ENCODE measurements at regions not wholly inside any gene's neighbourhood (a gene's known extent, or its start where the extent isn't known, plus 50 kb on each side); places are given as distances from the start of the nearest gene placed in this dataset.

GRCh38 chr2:220961143-220961860, 610.8 kb downstream of the EPHA4 start:
- DNase-seq = no peak

DNA sequence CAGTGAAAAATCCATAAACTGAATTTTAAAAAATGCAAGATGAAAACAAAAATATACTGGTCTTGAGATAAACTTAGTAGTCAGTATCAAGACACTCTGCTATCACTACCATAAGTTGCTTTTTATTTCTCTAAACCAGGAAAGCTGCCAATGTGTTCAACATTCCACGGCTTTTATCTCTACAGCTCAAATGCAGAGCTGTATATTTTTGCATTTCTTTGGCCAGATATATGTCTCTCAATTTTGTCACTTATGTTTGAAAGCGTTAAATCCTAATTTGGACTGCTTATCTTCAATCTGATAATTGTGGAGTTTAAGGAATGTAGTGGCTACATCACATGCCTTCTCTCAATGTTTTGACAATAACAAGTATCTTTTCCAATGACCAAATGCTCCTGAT, 609.5 kb downstream of the EPHA4 start:
- no peak for DNase-seq

DNA sequence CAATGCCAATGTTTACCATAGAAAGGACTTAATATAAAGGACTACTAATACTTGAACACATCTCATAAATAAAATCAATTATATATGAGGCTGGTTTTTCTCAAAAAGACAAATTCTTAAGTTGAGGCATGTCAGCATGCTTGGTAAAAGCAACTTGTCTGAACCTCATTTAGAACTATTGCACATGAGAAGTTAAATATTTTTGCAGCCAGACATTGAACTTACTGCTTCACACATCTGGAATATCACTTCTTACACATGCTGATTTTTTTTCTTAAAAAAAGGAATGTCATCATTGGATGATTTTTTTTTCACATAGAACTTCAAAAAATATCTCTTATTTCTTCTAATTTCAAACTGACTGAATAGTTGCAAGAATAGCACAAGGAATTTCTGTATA, 609.0 kb downstream of the EPHA4 start:
- no peak for DNase-seq

GRCh38 chr2:220963930-220964329, 608.2 kb downstream of the EPHA4 start:
- DNase-seq = no peak

DNA sequence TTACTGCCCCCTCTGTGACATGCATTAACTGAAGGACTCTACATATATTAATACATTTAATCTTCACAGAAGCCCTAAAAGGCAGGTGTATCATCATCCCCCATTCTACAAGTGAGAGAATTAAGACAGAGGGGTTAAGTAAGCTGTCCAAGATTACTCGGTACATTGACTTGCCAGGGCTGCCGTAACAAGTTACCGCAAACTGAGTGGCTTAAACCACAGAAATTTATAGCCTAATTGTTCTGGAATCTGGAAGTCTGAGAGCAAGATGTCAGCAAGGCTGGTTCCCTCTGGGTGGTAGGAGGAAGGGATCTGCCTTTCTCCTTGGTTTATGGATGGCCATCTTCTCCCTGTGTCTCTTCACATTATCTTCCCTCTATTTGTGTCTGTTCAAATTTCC, 605.5 kb downstream of the EPHA4 start:
- DNase-seq = no peak

DNA sequence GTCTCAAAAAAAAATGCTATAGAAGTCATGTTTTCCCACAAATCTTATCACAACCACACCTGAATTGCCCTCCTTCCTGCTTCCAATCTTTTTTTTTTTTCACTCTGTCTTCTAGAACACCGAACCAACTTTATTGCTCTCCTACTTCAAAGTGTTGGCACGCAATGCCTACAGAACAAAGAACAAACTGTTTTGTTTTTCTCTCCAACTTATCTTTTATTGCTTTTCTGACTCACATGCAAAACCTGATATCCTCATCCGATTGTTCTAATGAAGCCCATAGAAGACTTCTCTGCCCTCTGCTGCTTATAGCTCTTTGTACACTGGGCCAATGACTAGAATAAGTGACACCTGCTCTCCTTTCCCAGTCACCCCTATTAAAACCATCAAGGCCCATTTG, 602.8 kb downstream of the EPHA4 start:
- DNase-seq = no peak

- no peak for DNase-seq
These were observed 591.0 kb downstream of the EPHA4 start for GRCh38 chr2:220980966-220981675.

- DNase-seq = no peak
These were observed 590.2 kb downstream of the EPHA4 start for GRCh38 chr2:220981926-220982325.

- no peak for DNase-seq
These were observed 586.5 kb downstream of the EPHA4 start for GRCh38 chr2:220985561-220985960.

DNA sequence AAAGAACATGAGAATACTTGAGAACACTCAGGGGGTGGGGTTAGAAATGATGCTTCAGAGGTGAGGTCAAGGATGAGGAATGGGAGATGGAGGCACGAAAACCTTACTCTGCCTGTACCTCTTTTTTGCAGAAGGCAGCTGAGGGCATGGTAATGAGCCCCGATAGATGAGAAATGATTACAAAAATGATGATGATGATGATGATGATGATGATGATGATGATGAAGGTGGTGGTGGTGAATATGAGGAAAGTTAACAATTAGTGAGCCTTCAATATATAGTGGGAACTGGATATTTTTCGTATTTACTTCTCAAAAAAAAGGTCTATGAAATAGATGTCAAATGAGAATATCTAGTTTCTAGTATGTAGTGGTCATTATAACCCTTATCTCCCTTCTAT, 584.3 kb downstream of the EPHA4 start:
- no peak for DNase-seq

DNA sequence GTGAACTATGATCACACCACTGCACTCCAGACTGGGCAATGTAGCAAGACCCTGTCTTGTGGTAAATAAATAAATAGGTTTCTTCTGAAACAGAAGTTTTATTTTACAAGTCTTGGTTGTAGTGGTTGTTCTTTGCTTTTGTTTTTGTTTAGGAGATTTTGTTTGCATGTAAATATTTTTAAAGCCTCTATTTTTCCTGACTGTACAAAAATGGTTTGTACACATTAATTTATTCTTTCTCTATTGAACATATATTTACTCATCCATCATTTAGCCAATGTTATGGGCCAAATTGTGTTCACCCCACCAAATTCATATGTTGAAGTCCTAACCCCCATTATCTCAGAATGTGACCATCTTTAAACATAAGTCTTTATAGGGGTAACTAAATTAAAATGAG, 580.1 kb downstream of the EPHA4 start:
- no peak for DNase-seq

DNA sequence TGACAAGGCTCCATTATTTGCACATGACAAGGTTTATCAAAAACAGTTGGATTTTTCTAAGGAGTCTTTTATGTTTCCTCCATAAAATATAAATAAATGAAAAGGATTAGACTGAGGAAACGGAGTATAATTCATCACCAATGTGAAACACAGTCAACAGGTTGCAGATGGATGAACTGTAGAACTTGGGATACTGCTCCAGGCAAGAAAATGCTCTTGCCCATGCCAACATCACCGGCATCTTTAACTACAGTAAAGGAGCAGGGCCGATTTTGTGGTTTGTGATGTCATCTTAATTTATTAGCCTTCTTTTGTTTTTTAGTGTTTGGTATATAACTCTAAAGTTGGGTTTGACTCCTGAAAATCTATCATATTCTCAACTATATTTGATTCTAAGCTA, 577.3 kb downstream of the EPHA4 start:
- no peak for DNase-seq

GRCh38 chr2:220995581-220995980, 576.5 kb downstream of the EPHA4 start:
- no peak for DNase-seq

- no peak for DNase-seq
These were observed 573.9 kb downstream of the EPHA4 start for GRCh38 chr2:220998156-220998555.

- DNase-seq = no peak
These were observed 572.7 kb downstream of the EPHA4 start for GRCh38 chr2:220999356-220999755.

DNA sequence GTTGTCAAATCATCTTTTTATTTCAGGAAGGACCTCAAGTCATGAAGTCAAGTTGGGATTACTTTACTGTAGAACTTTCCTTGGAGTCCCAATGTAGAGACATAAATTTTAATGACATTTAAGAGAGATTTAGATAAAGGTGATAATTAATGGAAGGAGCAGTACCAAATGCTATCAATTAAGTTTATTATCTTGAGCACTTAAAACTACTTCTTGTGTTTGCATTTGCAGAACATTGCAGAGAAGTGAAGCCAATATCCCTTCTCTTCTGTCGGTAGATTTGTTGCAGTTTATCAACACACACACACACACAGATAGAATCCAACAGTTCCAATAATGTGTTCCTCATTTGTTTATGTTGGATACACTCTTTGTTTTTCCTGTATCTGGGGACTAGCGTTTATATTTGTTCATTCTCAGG, 570.7 kb downstream of the EPHA4 start:
- no peak for DNase-seq

DNA sequence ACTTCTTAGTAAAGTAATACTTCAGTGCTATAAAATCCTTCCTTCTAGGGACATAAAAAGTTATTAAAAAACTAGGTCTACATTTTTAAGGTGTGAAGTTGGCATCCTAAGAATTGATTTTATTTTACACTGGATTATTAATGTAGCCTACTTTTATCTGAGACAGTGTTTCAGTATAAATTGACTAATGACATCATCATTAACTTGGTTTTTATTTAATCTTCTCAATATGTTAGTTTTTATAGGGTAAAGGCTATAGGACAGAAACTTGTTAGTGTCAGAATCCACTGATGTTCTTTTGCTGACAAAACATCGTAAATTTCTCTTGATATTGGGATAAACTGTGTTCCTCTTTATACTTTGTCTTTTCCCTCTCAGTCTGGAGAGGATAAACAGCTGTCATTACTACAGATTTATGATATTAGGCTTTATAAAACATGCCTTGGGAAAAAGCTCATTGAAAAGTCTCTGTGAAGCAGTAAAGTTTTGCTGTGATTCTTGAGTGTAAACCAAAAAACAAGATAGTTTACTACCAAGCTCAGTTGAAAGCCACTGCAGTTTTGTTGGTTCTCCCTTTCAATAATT, 569.9 kb downstream of the EPHA4 start:
- no peak for DNase-seq

GRCh38 chr2:221005338-221005737, 566.8 kb downstream of the EPHA4 start:
- no peak for DNase-seq

GRCh38 chr2:221006084-221006483, 566.0 kb downstream of the EPHA4 start:
- no peak for DNase-seq

DNA sequence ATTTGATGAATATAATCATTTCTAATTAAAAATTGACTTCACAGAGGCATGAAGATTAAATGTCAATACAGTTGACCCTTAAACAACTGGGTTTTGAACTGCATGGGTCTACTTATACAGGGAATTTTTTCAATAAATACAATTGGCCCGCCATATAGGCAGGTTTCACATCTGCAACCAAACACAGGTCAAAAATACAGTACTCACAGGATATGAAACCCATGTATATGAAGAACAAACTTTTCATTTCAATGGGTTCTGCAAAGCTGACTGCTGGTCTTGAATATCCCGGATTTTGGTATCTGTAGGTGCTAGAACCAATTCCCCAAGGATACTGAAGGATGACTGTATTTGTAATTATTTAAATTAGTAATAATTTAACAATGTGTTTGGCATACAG, 555.6 kb downstream of the EPHA4 start:
- DNase-seq = no peak

GRCh38 chr2:221018262-221018661, 553.8 kb downstream of the EPHA4 start:
- no peak for DNase-seq

DNA sequence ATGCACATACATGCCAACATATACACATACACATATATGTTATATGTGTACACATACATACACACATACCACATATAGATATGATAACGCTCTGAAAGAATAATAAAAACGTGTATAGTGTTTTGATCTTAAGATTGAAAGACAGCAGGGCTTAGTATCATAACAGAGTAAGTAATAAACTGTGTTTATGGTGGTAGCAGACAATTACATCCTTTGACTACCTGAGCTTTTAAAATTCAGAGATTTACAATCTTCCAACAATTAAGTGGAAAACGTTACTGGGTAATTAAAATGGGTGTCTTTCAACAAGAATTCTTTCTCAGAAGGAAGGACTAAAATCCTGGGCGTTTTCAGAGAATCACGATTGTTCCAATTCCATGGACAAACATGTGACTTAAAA, 552.4 kb downstream of the EPHA4 start:
- no peak for DNase-seq

GRCh38 chr2:221022554-221022953, 549.5 kb downstream of the EPHA4 start:
- no peak for DNase-seq

DNA sequence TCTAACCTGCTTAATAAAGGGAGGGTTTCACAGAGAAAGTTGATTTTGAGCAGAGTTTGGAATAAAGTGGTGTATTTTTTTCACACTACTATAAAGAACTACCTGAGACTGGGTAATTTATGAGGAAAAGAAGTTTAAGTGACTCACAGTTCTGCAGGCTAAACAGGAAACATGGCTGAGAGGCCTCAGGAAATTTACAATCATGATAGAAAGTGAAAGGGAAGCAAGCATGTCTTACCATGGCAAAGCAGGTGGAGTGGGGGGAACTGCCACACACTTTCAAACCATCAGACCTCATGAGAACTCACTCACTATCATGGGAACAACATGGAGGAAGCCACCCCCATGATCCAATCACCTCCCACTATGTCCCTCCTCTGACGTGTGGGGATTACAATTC, 546.7 kb downstream of the EPHA4 start:
- no peak for DNase-seq

Data from activated gamma-delta T cell treated with Interleukin-2 at 50 U/mL for 16 hours (primary cell).